HEK293 (cell line): ENCODE measurements at regions not wholly inside any gene's neighbourhood (a gene's known extent, or its start where the extent isn't known, plus 50 kb on each side); places are given as distances from the start of the nearest gene placed in this dataset.

Experiments
- CTCF ChIA-PET: fragments of 350-600 bp; formaldehyde crosslinking; extraction: SDS; loops from one replicate; lab custom pipeline; 2021; ENCODE audit warnings: antibody characterized with exemption; lab: Yijun Ruan, JAX
- POLR2A ChIA-PET: fragments of 300-600 bp; formaldehyde crosslinking; extraction: SDS; loops from one replicate; lab custom pipeline; 2020; ENCODE audit warnings: antibody characterized with exemption, inconsistent platforms; lab: Yijun Ruan, JAX
- H3K27ac ChIP-seq: fragments of 200-500 bp; sonication (Bioruptor generic); 2 replicates; pipeline ENCODE4 v1.5.1; 2014; ENCODE audit warnings: low read depth, low read length, control low read depth, inconsistent platforms; ENCODE audit errors: extremely low read depth
- H3K36me3 ChIP-seq, 2 experiments: fragments of 200-500 bp in 1 of 2; sonication (Bioruptor generic) in 1 of 2; 1 replicate in 1 of 2; 2 replicates in 1 of 2; pipeline ENCODE4 v1.5.1; 2014 to 2017; ENCODE audit warnings: inconsistent platforms in 2 of 2, low read length in 2 of 2; ENCODE audit not compliant: control insufficient read depth in 2 of 2, insufficient read depth in 1 of 2
- H3K4me1 ChIP-seq: fragments of 200-500 bp; sonication (Bioruptor generic); 2 replicates; pipeline ENCODE4 v1.5.1; 2014; ENCODE audit warnings: mild to moderate bottlenecking, low read length, inconsistent platforms; ENCODE audit not compliant: control insufficient read depth, insufficient read depth
- H3K4me3 ChIP-seq: 2 replicates; pipeline ENCODE4 v1.5.1; 2011; ENCODE audit warnings: low read depth, mild to moderate bottlenecking, control low read depth, low read length, moderate library complexity
- H3K9me3 ChIP-seq: fragments of 200-500 bp; sonication (Bioruptor generic); 2 replicates; pipeline ENCODE4 v1.5.1; 2014; ENCODE audit warnings: low read depth, low read length, inconsistent platforms; ENCODE audit not compliant: control insufficient read depth, insufficient read depth
- KLF7 ChIP-seq: fragments of 450-650 bp; formaldehyde crosslinking; IDR thresholded peaks from 2 replicates; pipeline ENCODE4 v1.5.1; 2016; ENCODE audit warnings: missing biosample characterization, missing genetic modification characterization, borderline replicate concordance
- PBX3 ChIP-seq: sonication (generic); formaldehyde crosslinking; IDR thresholded peaks from 2 replicates; pipeline ENCODE4 v1.8.1; 2022; ENCODE audit warnings: mild to moderate bottlenecking, moderate library complexity, missing genetic modification reagents
- REST ChIP-seq: fragments of 450-650 bp; formaldehyde crosslinking; IDR thresholded peaks from 2 replicates; pipeline ENCODE4 v1.5.1; 2016; ENCODE audit warnings: missing biosample characterization, missing genetic modification characterization
- SCRT2 ChIP-seq: fragments of 450-650 bp; formaldehyde crosslinking; IDR thresholded peaks from 2 replicates; pipeline ENCODE4 v1.5.1; 2016; ENCODE audit warnings: missing biosample characterization, missing genetic modification characterization
- SP2 ChIP-seq: fragments of 450-650 bp; formaldehyde crosslinking; IDR thresholded peaks from 2 replicates; pipeline ENCODE4 v1.5.1; 2016; ENCODE audit warnings: missing biosample characterization, missing genetic modification characterization
- ZNF211 ChIP-seq: fragments of 450-650 bp; formaldehyde crosslinking; IDR thresholded peaks from 2 replicates; pipeline ENCODE4 v1.5.1; 2016; ENCODE audit warnings: low read depth, missing biosample characterization, missing genetic modification characterization
- ZNF433 ChIP-seq: fragments of 450-650 bp; formaldehyde crosslinking; IDR thresholded peaks from 2 replicates; pipeline ENCODE4 v1.5.1; 2016; ENCODE audit warnings: missing biosample characterization, missing genetic modification characterization, low read depth
- ZNF513 ChIP-seq: fragments of 450-650 bp; IDR thresholded peaks from 2 replicates; pipeline ENCODE4 v1.5.1; 2018; ENCODE audit warnings: missing biosample characterization, missing genetic modification characterization
- ZNF645 ChIP-seq: fragments of 450-650 bp; formaldehyde crosslinking; IDR thresholded peaks from 2 replicates; pipeline ENCODE4; 2016; ENCODE audit warnings: missing biosample characterization, missing genetic modification characterization
- ZNF692 ChIP-seq: fragments of 450-650 bp; formaldehyde crosslinking; IDR thresholded peaks from 2 replicates; pipeline ENCODE4 v1.5.1; 2016; ENCODE audit warnings: missing biosample characterization, missing genetic modification characterization
- ZNF701 ChIP-seq: fragments of 450-650 bp; formaldehyde crosslinking; IDR thresholded peaks from 2 replicates; pipeline ENCODE4 v1.5.1; 2016; ENCODE audit warnings: missing biosample characterization, missing genetic modification characterization

GRCh38 chr3:127459891-127460290 is 130.6 kb downstream of the TPRA1 start:
- Histone ChIP-seq H3K9me3 (no peaks in the 10 kb centered on the region), H3K36me3 (no peaks in the 10 kb centered on the region), H3K27ac (no peak overlapping the region), H3K4me1 (no peaks in the 10 kb centered on the region), H3K4me3 (no peak overlapping the region)
- ChIA-PET POLR2A (no interaction called here), CTCF (interaction anchor here (0.6 kb wide), 1 partner anchor 399 kb away, joined by 3 read pairs; no protein-coding TSS in a partner anchor)
- TF ChIP-seq ZNF692 (tag by site-specific recombination) (no peak), SCRT2 (tag by site-specific recombination) (peak; percentile 76)

- Histone ChIP-seq H3K4me1 (no peaks in the 10 kb centered on the region), H3K36me3 (no peaks in the 10 kb centered on the region), H3K27ac (no peak overlapping the region), H3K4me3 (no peak overlapping the region), H3K9me3 (no peaks in the 10 kb centered on the region)
- POLR2A ChIA-PET = no interaction called here
- TF ChIP-seq REST (tag by site-specific recombination) (peak; percentile 93), ZNF701 (tag by site-specific recombination) (no peak), SP2 (tag by site-specific recombination) (no peak), PBX3 (CRISPR knock-in tag) (no peak), KLF7 (tag by site-specific recombination) (no peak)
- CTCF ChIA-PET = no interaction called here
Observed at GRCh38 chr3:127458696-127459604, 131.6 kb downstream of the TPRA1 start.

- no peaks in the 10 kb centered on the region for H3K36me3 ChIP-seq
- TF ChIP-seq ZNF211 (no peak), ZNF645 (tag by site-specific recombination) (no peak), ZNF701 (tag by site-specific recombination) (no peak), ZNF433 (tag by site-specific recombination) (no peak), ZNF513 (no peak)
- TF ChIP-seq, all 188 proteins: peak for 0
- CTCF ChIA-PET = interaction anchor here (0.6 to 1.6 kb wide), 3 partner anchors 83 to 640 kb away, joined by 4 to 7 read pairs (median 5); no protein-coding TSS in a partner anchor
- no peak overlapping the region for H3K27ac ChIP-seq
- no peaks in the 10 kb centered on the region for H3K9me3 ChIP-seq
- POLR2A ChIA-PET = no interaction called here
- no peak overlapping the region for H3K4me3 ChIP-seq
- H3K4me1 ChIP-seq = no peaks in the 10 kb centered on the region
Observed at GRCh38 chr3:127457546-127458145, 132.9 kb downstream of the TPRA1 start.
